GM19099 (cell line): ENCODE measurements at regions not wholly inside any gene's neighbourhood (a gene's known extent, or its start where the extent isn't known, plus 50 kb on each side); places are given as distances from the start of the nearest gene placed in this dataset.

Experiments used
- POLR2A ChIP-seq: IDR thresholded peaks from 3 replicates; pipeline ENCODE4 v1.6.1; 2011; ENCODE audit warnings: low read depth; ENCODE audit not compliant: insufficient read length; ENCODE audit errors: extremely low read depth

- no peak for TF ChIP-seq POLR2A
These were observed 1134.1 kb downstream of the BRD1 start for GRCh38 chr22:48693377-48694135.

GRCh38 chr22:48692734-48693376 is 1134.8 kb downstream of the BRD1 start:
- no peak for TF ChIP-seq POLR2A

GRCh38 chr22:48691431-48691851 is 1136.2 kb downstream of the BRD1 start:
- no peak for TF ChIP-seq POLR2A

GRCh38 chr22:48690583-48691317 is 1136.9 kb downstream of the BRD1 start:
- TF ChIP-seq POLR2A: no peak

- TF ChIP-seq POLR2A: no peak
These were observed 1138.5 kb downstream of the BRD1 start for GRCh38 chr22:48689206-48689605.

DNA sequence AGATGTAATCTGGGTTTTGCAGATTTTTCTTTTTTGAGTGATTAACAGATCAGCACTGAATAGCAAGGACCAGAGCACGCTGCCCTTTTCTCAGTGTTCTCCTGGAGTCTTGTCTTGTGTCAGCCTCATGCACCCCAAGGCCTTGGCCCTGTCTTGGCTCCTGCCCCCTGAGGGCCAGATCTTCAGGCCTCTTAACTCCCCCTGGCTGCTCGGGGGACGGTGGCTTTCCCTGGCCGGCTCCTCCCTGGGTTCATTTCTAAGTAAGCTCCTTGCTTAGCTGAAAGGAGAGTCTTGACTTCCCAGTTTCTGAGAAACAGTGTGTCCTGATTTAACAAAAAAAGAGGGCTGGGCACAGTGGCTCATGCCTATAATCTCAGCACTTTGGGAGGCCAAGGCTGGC is 1139.3 kb downstream of the BRD1 start:
- no peak for TF ChIP-seq POLR2A

GRCh38 chr22:48687606-48688005 is 1140.1 kb downstream of the BRD1 start:
- no peak for TF ChIP-seq POLR2A

- no peak for TF ChIP-seq POLR2A
These were observed 1140.9 kb downstream of the BRD1 start for GRCh38 chr22:48686694-48687302.

GRCh38 chr22:48685767-48686166 is 1141.9 kb downstream of the BRD1 start:
- no peak for TF ChIP-seq POLR2A

- no peak for TF ChIP-seq POLR2A
These were observed 1144.0 kb downstream of the BRD1 start for GRCh38 chr22:48683640-48684039.

DNA sequence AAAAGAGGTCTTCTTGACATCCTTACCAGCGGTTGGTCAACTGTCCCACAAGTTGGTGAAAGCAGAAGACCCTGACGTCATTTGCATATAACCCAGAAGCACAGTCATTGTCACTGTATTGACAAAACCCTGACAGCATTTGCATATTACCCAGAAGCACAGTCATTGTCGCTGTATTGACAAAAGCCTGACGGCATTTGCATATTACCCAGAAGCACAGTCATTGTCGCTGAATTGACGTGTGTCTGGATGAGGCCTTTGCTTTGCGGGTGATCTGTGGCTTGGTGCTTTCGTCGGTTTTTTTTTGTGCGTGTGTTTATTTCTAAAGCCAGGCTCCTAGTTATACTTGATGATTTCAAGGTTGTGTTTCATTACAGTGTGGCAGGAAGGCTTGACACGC is 1145.2 kb downstream of the BRD1 start:
- no peak for TF ChIP-seq POLR2A

DNA sequence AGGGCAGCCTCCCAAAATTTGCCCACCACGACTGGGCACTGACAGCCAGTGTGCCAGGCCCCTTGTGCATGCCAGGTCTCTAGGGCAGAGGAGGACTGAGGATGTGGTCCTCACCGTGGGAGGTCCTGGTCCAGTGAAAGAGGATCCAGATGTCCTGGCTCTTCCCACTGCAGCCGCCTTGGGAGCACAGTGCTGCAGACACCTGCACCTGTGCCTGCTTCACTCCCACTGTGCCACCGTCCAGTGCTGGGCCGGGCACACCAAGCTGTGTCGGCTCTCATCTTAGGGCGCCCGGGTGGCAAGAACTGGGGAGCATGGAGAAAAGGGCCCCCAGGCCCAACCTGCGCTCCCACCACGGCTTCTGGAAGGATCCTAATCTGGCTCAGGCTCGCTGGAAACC is 1147.1 kb downstream of the BRD1 start:
- TF ChIP-seq POLR2A: no peak

- no peak for TF ChIP-seq POLR2A
These were observed 1147.8 kb downstream of the BRD1 start for GRCh38 chr22:48679656-48680555.
